ENCODE measurements at regions not wholly inside any gene's neighbourhood (a gene's known extent, or its start where the extent isn't known, plus 50 kb on each side); places are given as distances from the start of the nearest gene placed in this dataset.

- TF ChIP-seq CTCF (IDR thresholded peaks at IDR 0.05) (no peak), EP300 (IDR thresholded peaks at IDR 0.05) (no peak)
These were observed 488.6 kb downstream of the MRPL39 start for GRCh38 chr21:25118648-25119047.
